ENCODE measurements at regions not wholly inside any gene's neighbourhood (a gene's known extent, or its start where the extent isn't known, plus 50 kb on each side); places are given as distances from the start of the nearest gene placed in this dataset.

DNA sequence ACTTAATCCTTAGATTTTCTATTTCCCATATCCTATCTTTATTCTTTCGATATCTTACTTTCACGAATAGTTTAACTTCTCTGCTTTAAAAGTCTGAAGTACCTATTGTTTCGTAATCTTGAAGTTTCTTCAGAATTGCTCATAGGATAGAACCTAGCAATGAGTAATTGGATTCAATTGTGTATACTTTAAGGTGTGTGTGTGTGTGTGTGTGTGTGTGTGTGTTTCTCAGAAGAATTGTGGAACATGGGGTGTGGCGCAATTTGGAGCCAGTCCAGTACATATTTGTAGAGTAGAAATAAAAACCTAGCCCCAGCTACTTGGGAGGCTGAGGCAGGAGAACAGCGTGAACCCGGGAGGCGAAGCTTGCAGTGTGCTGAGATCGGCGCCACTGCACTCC, 897.6 kb downstream of the BCL11A start:
- H3K9ac ChIP-seq (ENCODE audit: low read length): no peak overlapping the region

GRCh38 chr2:59654710-59655109, 898.7 kb downstream of the BCL11A start:
- H3K79me2 ChIP-seq (replicated peaks; ENCODE audit: insufficient read depth, low read length): no peaks in the 10 kb centered on the region
- no peaks in the 10 kb centered on the region for H4K20me1 ChIP-seq (ENCODE audit: insufficient read depth)
- no peaks in the 10 kb centered on the region for H3K9me3 ChIP-seq (ENCODE audit: low read length)
- no peak overlapping the region for H3K27ac ChIP-seq (ENCODE audit: low read length)
- H3K36me3 ChIP-seq (ENCODE audit: insufficient read depth, low read length): no peaks in the 10 kb centered on the region
- H3K9me2 ChIP-seq (ENCODE audit: insufficient read depth, low read length): no peaks in the 10 kb centered on the region
- no peak overlapping the region for H3K4me2 ChIP-seq (ENCODE audit: low read length)
- H3K4me3 ChIP-seq (ENCODE audit: low read length): no peak overlapping the region
- TF ChIP-seq EP300 (conservative IDR thresholded peaks at IDR 0.05; ENCODE audit: poor library complexity, severe bottlenecking) (no peak), TAF1 (IDR thresholded peaks at IDR 0.05; ENCODE audit: low read depth) (no peak), SMC3 (conservative IDR thresholded peaks at IDR 0.05; ENCODE audit: poor library complexity) (no peak), RAD21 (conservative IDR thresholded peaks at IDR 0.05) (no peak), MXI1 (conservative IDR thresholded peaks at IDR 0.05; ENCODE audit: poor library complexity, severe bottlenecking) (no peak), EZH2 (IDR thresholded peaks at IDR 0.05; ENCODE audit: borderline replicate concordance, insufficient read depth, low read length, poor library complexity, severe bottlenecking) (no peak), POLR2AphosphoS5 (IDR thresholded peaks at IDR 0.05) (no peak)
- TF ChIP-seq, protein P1, sequence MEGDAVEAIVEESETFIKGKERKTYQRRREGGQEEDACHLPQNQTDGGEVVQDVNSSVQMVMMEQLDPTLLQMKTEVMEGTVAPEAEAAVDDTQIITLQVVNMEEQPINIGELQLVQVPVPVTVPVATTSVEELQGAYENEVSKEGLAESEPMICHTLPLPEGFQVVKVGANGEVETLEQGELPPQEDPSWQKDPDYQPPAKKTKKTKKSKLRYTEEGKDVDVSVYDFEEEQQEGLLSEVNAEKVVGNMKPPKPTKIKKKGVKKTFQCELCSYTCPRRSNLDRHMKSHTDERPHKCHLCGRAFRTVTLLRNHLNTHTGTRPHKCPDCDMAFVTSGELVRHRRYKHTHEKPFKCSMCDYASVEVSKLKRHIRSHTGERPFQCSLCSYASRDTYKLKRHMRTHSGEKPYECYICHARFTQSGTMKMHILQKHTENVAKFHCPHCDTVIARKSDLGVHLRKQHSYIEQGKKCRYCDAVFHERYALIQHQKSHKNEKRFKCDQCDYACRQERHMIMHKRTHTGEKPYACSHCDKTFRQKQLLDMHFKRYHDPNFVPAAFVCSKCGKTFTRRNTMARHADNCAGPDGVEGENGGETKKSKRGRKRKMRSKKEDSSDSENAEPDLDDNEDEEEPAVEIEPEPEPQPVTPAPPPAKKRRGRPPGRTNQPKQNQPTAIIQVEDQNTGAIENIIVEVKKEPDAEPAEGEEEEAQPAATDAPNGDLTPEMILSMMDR (IDR thresholded peaks at IDR 0.05; ENCODE audit: poor library complexity, severe bottlenecking): no peak
- TF ChIP-seq, protein P2, sequence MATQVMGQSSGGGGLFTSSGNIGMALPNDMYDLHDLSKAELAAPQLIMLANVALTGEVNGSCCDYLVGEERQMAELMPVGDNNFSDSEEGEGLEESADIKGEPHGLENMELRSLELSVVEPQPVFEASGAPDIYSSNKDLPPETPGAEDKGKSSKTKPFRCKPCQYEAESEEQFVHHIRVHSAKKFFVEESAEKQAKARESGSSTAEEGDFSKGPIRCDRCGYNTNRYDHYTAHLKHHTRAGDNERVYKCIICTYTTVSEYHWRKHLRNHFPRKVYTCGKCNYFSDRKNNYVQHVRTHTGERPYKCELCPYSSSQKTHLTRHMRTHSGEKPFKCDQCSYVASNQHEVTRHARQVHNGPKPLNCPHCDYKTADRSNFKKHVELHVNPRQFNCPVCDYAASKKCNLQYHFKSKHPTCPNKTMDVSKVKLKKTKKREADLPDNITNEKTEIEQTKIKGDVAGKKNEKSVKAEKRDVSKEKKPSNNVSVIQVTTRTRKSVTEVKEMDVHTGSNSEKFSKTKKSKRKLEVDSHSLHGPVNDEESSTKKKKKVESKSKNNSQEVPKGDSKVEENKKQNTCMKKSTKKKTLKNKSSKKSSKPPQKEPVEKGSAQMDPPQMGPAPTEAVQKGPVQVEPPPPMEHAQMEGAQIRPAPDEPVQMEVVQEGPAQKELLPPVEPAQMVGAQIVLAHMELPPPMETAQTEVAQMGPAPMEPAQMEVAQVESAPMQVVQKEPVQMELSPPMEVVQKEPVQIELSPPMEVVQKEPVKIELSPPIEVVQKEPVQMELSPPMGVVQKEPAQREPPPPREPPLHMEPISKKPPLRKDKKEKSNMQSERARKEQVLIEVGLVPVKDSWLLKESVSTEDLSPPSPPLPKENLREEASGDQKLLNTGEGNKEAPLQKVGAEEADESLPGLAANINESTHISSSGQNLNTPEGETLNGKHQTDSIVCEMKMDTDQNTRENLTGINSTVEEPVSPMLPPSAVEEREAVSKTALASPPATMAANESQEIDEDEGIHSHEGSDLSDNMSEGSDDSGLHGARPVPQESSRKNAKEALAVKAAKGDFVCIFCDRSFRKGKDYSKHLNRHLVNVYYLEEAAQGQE (IDR thresholded peaks at IDR 0.05; ENCODE audit: borderline replicate concordance): no peak
- no peak overlapping the region for H3K9ac ChIP-seq (ENCODE audit: low read length)
- H3F3A ChIP-seq (ENCODE audit: insufficient read depth, low read length, poor library complexity, severe bottlenecking): no peaks in the 10 kb centered on the region
- H2AFZ ChIP-seq (ENCODE audit: low read depth, low read length): no peak overlapping the region
- H3K27me3 ChIP-seq (ENCODE audit: insufficient read depth, low read depth, low read length): no peaks in the 10 kb centered on the region

More for the DNA sequence above, 897.6 kb downstream of the BCL11A start:
- Histone ChIP-seq H3K9me3 (ENCODE audit: low read length) (no peaks in the 10 kb centered on the region), H3K4me3 (ENCODE audit: low read length) (no peak overlapping the region), H3K36me3 (ENCODE audit: insufficient read depth, low read length) (no peaks in the 10 kb centered on the region), H4K20me1 (ENCODE audit: insufficient read depth) (no peaks in the 10 kb centered on the region), H3K27me3 (ENCODE audit: insufficient read depth, low read depth, low read length) (no peaks in the 10 kb centered on the region), H3K4me2 (ENCODE audit: low read length) (no peak overlapping the region), H3K79me2 (replicated peaks; ENCODE audit: insufficient read depth, low read length) (no peaks in the 10 kb centered on the region), H2AFZ (ENCODE audit: low read depth, low read length) (no peak overlapping the region), H3K27ac (ENCODE audit: low read length) (no peak overlapping the region), H3F3A (ENCODE audit: insufficient read depth, low read length, poor library complexity, severe bottlenecking) (no peaks in the 10 kb centered on the region), H3K9me2 (ENCODE audit: insufficient read depth, low read length) (no peaks in the 10 kb centered on the region)
- no peak for TF ChIP-seq MXI1 (conservative IDR thresholded peaks at IDR 0.05; ENCODE audit: poor library complexity, severe bottlenecking)
- no peak for TF ChIP-seq TAF1 (IDR thresholded peaks at IDR 0.05; ENCODE audit: low read depth)
- TF ChIP-seq RAD21 (conservative IDR thresholded peaks at IDR 0.05): no peak
- TF ChIP-seq, protein P2 (IDR thresholded peaks at IDR 0.05; ENCODE audit: borderline replicate concordance): no peak
